GM18867 (cell line): ENCODE measurements at regions not wholly inside any gene's neighbourhood (a gene's known extent, or its start where the extent isn't known, plus 50 kb on each side); places are given as distances from the start of the nearest gene placed in this dataset.

Experiments used
- ATAC-seq: cut with Tn5 transposase; IDR thresholded peaks from one replicate; pipeline ENCODE4 v1.9.1; 2021; ENCODE audit warnings: mild to moderate bottlenecking, moderate library complexity; ENCODE audit not compliant: unreplicated experiment

- ATAC-seq: no peak
Observed at GRCh38 chr11:116509551-116509950, 263.2 kb downstream of the BUD13 start.

DNA sequence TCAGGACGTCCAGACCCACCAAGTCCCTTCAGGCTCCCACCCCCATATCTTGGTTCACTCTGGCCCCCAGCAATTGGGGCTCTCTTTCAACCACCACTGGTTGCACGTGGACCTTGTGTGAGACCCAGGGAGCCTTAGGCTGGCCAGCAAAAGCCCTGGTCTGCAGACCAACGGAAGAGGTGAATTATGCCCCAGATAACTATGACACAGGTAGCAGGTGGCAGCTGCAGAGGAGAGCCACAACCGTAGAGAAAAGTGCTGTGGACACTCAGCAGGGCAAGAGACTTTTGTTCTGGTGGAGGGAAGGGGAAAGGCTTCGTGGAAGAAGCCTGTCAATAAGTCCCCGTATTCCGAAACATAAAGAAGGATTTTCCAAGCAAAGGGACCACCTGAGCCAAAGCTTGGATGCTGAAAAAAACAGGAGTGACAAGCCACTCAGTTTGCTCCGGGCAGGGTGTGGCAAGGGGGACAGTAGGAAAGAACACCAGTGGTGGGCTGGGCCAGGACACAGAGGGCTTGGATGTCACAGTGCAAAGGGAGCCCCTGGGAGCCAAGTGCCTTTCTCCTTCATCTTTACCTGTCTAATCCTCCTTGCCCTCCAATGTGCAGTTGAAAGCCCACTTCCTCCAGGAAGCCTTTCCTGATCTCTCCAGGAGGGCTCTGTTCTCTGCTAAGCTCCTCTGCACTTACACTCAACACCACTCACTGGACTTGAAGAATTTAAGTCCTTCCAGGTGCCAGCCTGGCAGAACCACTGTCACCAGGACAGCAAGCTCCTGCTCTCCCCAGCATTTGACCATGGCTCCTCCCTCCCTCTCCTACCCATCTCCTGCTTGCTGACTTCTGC lies 264.7 kb downstream of the BUD13 start:
- no peak for ATAC-seq

DNA sequence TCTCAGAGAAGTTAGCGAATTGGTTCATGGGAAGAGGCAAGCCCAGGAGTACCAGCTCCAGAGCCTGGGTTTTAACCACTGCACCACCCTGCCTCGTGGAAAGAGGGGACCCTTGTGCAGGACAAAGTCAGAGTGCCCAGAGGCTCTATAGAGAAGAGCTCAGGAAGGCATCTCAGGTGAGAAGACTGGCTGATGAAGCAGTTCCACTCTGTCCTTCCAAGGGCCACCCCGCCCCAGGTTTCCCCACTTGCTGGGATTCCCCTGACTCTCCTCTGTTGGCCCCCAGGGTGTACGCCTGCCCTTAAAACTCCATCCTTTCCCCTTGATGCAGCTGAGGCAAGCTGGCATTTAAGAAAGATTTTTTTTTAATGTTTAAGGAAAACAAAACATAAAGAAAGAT lies 265.8 kb downstream of the BUD13 start:
- no peak for ATAC-seq

- no peak for ATAC-seq
Observed at GRCh38 chr11:116506263-116506825, 266.4 kb downstream of the BUD13 start.

DNA sequence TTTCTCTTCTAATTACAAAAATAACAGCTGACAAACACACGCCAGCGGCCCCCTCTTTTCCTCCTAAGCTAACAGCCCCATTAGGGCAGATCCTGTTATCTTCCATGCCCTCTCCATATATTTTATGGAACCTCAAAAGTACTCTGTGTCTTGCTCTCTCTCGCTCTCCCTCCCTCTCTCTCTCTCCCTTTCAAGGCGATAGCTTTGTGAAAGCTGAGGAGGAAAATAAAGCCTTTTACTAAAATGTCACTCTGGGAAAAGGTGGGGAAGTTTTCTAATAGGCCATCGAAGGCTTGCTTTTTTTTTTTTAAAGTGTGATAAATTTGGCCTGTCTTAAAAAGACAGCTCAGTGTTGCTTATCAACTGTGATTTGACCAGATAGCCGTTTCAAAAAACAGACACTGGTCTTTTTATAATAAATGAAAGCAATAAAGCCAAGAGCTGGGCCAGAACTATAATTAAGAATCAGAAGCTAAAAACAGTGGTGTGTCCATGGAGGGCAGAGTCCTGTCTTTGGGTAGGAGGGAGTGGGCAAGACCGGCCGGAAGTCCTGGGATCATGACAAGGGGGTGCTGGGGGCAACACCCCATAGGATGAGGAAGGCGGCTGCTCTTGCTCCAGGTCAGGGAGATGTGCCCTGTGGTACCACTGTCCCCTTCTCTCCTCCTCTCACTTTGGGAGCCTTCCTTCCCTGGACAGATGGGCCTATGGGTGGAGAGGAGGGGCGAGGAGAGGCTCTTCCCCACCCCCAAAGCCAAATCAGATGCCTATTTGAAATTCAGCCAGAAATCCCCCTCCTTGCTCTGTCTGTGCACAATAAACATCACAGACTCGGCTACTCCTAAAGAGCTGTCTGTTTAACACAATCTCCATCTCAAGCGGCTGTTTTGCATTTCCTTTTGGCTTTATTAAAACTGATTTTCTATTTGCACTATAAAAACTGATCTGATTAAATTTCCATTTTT lies 267.2 kb downstream of the BUD13 start:
- no peak for ATAC-seq

GRCh38 chr11:116504541-116505297 lies 268.1 kb downstream of the BUD13 start:
- no peak for ATAC-seq

DNA sequence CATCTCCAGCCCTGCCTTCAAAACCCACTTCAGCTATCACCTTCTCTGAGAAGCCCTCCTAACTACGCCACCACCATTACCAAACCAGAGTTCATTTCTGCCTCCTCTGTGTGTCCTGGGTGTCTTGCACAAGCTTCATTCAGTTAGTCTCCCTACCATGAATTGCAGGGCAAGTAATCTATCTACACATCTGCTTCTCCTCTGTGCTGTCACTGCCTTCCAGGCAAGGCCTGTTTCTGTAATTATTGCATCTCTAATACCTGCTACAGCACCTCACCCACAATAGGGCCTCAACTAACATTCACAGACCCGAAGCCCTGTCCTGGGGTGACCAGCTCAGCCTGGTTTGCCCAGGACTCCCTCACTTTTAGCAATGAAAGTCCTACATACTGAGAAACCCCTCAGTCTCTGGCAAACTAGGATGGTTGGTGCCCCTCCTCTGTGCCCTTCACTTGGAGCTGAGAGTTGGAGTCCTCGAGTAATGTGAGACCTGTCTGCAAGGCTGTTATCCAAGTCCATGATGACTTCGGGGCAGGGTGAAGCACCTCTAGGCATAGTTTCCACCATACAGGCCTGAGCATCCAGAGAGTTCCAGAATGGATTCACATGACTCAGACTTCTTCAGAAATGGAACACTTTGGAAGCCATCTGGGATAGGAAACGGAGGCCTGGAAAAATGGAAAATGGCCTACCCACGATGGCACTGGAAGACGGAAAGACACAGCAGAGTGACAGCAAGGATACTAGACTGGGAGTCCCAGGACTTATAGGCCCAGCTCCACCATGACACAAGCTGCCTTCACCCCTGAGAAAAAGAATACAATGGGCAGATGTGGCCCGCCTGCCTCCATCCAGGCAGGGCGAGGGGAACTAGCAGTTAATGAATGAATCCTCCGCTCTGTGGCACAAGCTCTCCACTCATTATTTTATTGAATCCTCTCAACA lies 269.3 kb downstream of the BUD13 start:
- ATAC-seq: no peak

- no peak for ATAC-seq
Observed at GRCh38 chr11:116502641-116503061, 270.1 kb downstream of the BUD13 start.

DNA sequence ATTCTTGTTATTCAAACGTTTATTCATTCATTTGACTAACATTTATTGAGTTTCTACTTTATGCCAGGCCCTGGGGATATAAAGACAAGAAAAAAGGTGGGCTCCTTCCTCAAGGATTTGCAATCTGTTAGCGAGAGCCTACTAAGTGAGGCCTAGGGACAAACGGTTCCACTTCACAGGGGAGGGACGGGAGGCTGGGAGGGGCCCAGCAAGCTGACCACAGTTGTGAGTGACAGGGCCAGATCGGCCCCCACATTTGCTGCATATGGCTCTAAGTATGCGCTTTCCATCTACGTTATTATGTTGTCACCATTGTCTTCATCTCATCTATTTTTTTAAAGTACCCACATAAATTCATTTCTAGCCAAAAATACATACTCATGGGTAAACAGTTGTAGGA lies 271.1 kb downstream of the BUD13 start:
- no peak for ATAC-seq

DNA sequence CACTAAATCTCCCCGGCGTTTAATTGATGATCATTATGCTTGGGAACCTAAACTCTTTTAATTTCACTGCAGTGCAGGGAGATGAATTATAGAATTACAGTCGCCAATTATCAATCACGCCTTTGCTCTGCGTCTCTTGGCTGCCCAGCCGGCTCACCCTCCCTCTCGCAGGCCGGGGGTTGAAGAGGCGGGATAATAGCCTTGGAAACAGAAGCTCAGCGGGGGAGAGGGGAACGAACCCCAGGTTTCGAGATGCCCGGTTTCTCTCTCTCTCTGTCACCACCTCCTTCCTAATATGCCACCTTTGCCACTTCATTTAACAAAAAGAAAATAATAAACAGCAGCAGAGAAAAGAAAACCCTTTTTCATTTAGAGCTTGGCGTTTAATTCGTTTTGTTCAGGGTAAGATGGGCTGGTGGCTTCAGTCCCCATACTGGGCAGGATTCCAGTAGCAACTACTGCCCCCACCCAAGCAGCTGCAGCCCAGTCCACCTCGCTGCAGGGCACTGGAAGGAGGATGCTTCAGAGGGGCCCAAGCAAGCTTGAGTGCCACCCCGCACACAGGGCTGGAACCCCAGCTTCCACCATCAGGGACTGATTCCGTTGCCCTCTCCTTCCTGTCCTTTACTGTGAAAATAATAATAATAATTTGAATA lies 271.7 kb downstream of the BUD13 start:
- ATAC-seq: no peak

DNA sequence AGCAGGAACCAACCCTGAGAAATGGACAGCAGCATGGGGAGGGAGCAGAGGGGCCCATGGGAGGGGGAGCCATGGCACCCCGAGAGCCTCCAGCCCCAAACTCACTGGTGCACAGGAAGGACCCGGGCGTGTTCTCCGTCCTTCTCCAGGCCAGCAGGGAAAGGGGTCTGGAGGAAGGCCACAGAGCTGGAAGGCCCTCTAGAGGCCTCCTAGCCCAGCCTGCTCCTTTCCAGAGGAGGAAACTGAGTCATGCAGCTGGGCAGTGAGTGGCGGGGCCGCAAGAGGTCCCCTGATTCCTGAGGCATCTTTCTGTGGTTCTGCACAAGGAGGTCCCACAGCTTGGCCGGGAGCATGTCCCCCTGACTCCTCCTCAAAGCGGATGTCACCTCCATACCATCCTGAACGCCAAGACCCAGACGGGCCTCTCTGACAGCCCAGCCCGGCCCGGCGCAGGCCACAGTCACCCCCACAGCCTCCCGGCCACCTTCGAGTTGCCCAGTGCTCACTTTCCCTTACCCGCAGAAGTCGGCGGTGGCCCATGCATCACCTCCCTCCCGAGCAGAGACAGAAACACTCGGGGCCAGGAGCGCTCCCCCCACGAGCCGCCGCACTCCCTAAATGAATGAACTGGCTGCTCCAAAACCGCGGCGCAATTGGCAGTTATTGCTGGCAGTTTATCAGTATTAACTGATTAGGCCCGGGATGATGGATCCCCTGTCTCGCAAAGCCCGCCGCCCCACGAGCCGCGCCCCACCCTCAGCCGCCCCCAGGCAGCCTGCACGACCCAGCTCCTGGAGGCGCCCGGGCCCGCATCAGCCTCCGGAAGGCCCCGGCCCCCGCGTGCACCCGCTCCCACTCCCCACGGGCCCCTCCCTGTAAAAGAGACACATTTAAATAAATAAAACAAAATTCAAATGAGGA lies 272.5 kb downstream of the BUD13 start:
- ATAC-seq: no peak

GRCh38 chr11:116499396-116500003 lies 273.3 kb downstream of the BUD13 start:
- ATAC-seq: no peak

GRCh38 chr11:116498161-116498560 lies 274.6 kb downstream of the BUD13 start:
- no peak for ATAC-seq

DNA sequence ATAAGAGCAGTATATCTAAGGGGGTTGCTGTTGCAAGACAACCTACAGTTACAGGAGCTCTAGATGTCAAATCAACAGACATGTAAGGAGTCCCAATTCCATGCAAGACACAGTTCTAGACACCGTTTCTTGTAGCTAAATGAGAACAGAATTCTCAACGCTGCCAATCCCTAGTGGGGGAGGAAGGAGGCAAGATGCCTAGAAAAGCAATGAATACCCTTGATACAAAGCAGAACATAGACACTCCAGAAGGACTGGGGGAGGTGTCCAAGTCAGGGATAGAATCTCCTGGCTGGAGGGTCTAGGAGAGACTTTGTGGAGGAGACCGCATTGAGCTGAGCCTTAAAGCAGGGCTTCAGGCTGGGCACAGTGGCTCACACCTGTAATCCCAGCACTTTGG lies 280.2 kb downstream of the BUD13 start:
- ATAC-seq: no peak

DNA sequence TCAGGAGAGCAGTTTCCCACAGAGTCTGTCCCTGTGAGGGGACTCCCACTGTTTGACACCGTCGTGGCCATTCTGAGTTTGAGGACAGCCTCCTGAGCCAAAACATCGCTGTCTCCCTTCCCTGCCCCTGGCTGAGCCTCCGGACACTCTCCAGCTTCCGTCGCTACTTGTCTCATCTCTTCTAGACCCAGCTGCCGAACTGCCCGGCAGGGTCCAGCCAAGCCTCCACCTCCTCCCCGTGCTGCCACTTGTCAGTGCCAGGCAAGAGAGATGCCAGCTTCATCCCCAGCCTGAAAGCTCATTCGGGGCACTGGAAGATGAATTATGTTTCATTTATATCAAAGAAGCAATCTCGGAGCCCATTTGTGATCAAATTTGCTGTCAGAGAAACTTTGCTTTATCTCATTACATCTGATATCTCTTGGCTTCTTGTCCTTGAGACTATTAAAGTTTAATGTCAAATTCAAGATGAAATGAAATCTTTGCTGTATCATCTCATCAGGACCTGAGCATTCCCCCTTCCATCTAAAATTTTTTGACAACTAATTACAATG lies 283.9 kb downstream of the BUD13 start:
- ATAC-seq: no peak

- no peak for ATAC-seq
Observed at GRCh38 chr11:116485425-116485824, 287.4 kb downstream of the BUD13 start.

- ATAC-seq: no peak
Observed at GRCh38 chr11:116482716-116483115, 290.1 kb downstream of the BUD13 start.
